ENCODE measurements at regions not wholly inside any gene's neighbourhood (a gene's known extent, or its start where the extent isn't known, plus 50 kb on each side); places are given as distances from the start of the nearest gene placed in this dataset.

- no peaks in the 10 kb centered on the region for H3K27me3 ChIP-seq
- no peaks in the 10 kb centered on the region for H3K36me3 ChIP-seq
- DNase-seq: no peak
- H3K4me1 ChIP-seq: no peaks in the 10 kb centered on the region
- no peak overlapping the region for H3K27ac ChIP-seq
- intact Hi-C loops (cut with DNase I): no loop called here
- TF ChIP-seq, protein P1, sequence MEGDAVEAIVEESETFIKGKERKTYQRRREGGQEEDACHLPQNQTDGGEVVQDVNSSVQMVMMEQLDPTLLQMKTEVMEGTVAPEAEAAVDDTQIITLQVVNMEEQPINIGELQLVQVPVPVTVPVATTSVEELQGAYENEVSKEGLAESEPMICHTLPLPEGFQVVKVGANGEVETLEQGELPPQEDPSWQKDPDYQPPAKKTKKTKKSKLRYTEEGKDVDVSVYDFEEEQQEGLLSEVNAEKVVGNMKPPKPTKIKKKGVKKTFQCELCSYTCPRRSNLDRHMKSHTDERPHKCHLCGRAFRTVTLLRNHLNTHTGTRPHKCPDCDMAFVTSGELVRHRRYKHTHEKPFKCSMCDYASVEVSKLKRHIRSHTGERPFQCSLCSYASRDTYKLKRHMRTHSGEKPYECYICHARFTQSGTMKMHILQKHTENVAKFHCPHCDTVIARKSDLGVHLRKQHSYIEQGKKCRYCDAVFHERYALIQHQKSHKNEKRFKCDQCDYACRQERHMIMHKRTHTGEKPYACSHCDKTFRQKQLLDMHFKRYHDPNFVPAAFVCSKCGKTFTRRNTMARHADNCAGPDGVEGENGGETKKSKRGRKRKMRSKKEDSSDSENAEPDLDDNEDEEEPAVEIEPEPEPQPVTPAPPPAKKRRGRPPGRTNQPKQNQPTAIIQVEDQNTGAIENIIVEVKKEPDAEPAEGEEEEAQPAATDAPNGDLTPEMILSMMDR (IDR thresholded peaks at IDR 0.05): no peak
- TF ChIP-seq POLR2A (IDR thresholded peaks at IDR 0.05): no peak
- H3K4me3 ChIP-seq: no peak overlapping the region
- H3K9me3 ChIP-seq: peaks cover 0 to 13% (median 0%) of the 10 kb centered on the region in 3 donors
- WGBS, 2 donors: 75 to 82% methylated on average over 2 of the region's 2 CpGs
These were observed 1430.8 kb downstream of the REEP3 start for GRCh38 chr10:64952042-64952441.

GRCh38 chr10:64956441-64956840 is 1435.2 kb downstream of the REEP3 start:
- H3K4me1 ChIP-seq: no peaks in the 10 kb centered on the region
- intact Hi-C loops (cut with DNase I): no loop called here
- DNase-seq: no peak
- peaks cover 0 to 13% (median 0%) of the 10 kb centered on the region in 3 donors for H3K9me3 ChIP-seq
- TF ChIP-seq POLR2A (IDR thresholded peaks at IDR 0.05): no peak
- TF ChIP-seq, protein P1 (IDR thresholded peaks at IDR 0.05): no peak
- 74 to 82% methylated on average over 1 of the region's 1 CpG for WGBS, 2 donors
- no peak overlapping the region for H3K4me3 ChIP-seq
- H3K36me3 ChIP-seq: no peaks in the 10 kb centered on the region
- H3K27me3 ChIP-seq: no peaks in the 10 kb centered on the region
- no peak overlapping the region for H3K27ac ChIP-seq

- TF ChIP-seq POLR2A (IDR thresholded peaks at IDR 0.05): no peak
- TF ChIP-seq, protein P1 (IDR thresholded peaks at IDR 0.05): no peak
- 60 to 73% methylated on average over 1 of the region's 1 CpG for WGBS, 2 donors
These were observed 1437.9 kb downstream of the REEP3 start for GRCh38 chr10:64959116-64959515.

GRCh38 chr10:64959883-64960282 is 1438.7 kb downstream of the REEP3 start:
- WGBS, 2 donors: 58% methylated on average over 2 of the region's 2 CpGs
- Histone ChIP-seq H3K27me3 (no peaks in the 10 kb centered on the region), H3K4me3 (no peak overlapping the region), H3K36me3 (no peaks in the 10 kb centered on the region), H3K27ac (no peak overlapping the region), H3K9me3 (no peaks in the 10 kb centered on the region), H3K4me1 (no peaks in the 10 kb centered on the region)
- TF ChIP-seq, protein P1 (IDR thresholded peaks at IDR 0.05): no peak
- no peak for TF ChIP-seq POLR2A (IDR thresholded peaks at IDR 0.05)
- intact Hi-C loops (cut with DNase I): no loop called here
- DNase-seq: no peak

More at GRCh38 chr10:64959116-64959515, 1437.9 kb downstream of the REEP3 start:
- H3K27ac ChIP-seq: no peak overlapping the region
- peaks cover 0 to 6% (median 0%) of the 10 kb centered on the region in 3 donors for H3K9me3 ChIP-seq
- DNase-seq: no peak
- H3K4me1 ChIP-seq: no peaks in the 10 kb centered on the region
- intact Hi-C loops (cut with DNase I): no loop called here
- no peak overlapping the region for H3K4me3 ChIP-seq
- H3K27me3 ChIP-seq: no peaks in the 10 kb centered on the region
- H3K36me3 ChIP-seq: no peaks in the 10 kb centered on the region

GRCh38 chr10:64973391-64973790 is 1452.2 kb downstream of the REEP3 start:
- H3K27ac ChIP-seq: no peak overlapping the region
- DNase-seq: no peak
- no peaks in the 10 kb centered on the region for H3K9me3 ChIP-seq
- H3K36me3 ChIP-seq: no peaks in the 10 kb centered on the region
- TF ChIP-seq, protein P1 (IDR thresholded peaks at IDR 0.05): no peak
- no peak for TF ChIP-seq POLR2A (IDR thresholded peaks at IDR 0.05)
- H3K4me3 ChIP-seq: no peak overlapping the region
- intact Hi-C loops (cut with DNase I): no loop called here
- WGBS, 2 donors: 51 to 55% methylated on average over 2 of the region's 2 CpGs
- H3K4me1 ChIP-seq: no peaks in the 10 kb centered on the region
- no peaks in the 10 kb centered on the region for H3K27me3 ChIP-seq

All from esophagus squamous epithelium (tissue), 5 donors.